ENCODE measurements at regions not wholly inside any gene's neighbourhood (a gene's known extent, or its start where the extent isn't known, plus 50 kb on each side); places are given as distances from the start of the nearest gene placed in this dataset.

DNA sequence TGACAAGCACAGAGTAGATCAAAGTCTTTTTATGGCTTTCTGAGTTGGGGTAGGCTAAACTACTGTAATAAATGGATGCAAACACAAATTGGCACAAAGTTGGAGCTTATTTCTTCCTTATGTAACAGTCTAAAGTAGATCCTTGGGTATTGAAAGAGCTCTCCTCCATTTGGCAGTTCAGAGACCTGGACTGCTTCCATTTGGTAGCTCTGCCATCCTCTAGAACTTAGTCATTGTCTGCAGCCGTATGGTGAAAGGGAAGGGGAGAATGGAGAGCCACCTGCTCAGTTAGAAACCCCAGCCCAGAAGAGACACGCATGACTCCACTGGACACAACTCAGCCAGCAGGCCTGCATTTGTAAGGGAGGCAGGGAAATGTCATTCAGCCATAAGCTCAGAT lies 345.0 kb downstream of the DMAC1 start:
- TF ChIP-seq, protein P1, sequence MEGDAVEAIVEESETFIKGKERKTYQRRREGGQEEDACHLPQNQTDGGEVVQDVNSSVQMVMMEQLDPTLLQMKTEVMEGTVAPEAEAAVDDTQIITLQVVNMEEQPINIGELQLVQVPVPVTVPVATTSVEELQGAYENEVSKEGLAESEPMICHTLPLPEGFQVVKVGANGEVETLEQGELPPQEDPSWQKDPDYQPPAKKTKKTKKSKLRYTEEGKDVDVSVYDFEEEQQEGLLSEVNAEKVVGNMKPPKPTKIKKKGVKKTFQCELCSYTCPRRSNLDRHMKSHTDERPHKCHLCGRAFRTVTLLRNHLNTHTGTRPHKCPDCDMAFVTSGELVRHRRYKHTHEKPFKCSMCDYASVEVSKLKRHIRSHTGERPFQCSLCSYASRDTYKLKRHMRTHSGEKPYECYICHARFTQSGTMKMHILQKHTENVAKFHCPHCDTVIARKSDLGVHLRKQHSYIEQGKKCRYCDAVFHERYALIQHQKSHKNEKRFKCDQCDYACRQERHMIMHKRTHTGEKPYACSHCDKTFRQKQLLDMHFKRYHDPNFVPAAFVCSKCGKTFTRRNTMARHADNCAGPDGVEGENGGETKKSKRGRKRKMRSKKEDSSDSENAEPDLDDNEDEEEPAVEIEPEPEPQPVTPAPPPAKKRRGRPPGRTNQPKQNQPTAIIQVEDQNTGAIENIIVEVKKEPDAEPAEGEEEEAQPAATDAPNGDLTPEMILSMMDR (IDR thresholded peaks at IDR 0.05) = no peak
- no peak for TF ChIP-seq EP300 (IDR thresholded peaks at IDR 0.05)
- no peak for TF ChIP-seq POLR2A (IDR thresholded peaks at IDR 0.05)
